Upper lobe of right lung (tissue), 1 donor: ENCODE measurements at regions not wholly inside any gene's neighbourhood (a gene's known extent, or its start where the extent isn't known, plus 50 kb on each side); places are given as distances from the start of the nearest gene placed in this dataset.

Experiments used
- ATAC-seq: fragments of 200-7000 bp; cut with Tn5 transposase; one replicate; pipeline ENCODE4 v1.9.1; 2020; ENCODE audit warnings: mild to moderate bottlenecking, moderate library complexity
- DNase-seq: peaks from one replicate; pipeline ENCODE4 v3.0.0-alpha.2; 2020
- H3K27ac ChIP-seq: fragments of 200-600 bp; one replicate; pipeline ENCODE4 v1.8.0; 2022
- H3K27me3 ChIP-seq: fragments of 200-600 bp; one replicate; pipeline ENCODE4 v1.8.0; 2022; ENCODE audit warnings: mild to moderate bottlenecking
- H3K36me3 ChIP-seq: fragments of 200-600 bp; one replicate; pipeline ENCODE4 v1.8.0; 2022
- H3K4me1 ChIP-seq: fragments of 200-600 bp; one replicate; pipeline ENCODE4 v1.8.0; 2022
- H3K4me3 ChIP-seq: fragments of 200-600 bp; one replicate; pipeline ENCODE4 v1.8.0; 2022; ENCODE audit warnings: mild to moderate bottlenecking
- H3K9me3 ChIP-seq: fragments of 200-600 bp; one replicate; pipeline ENCODE4 v1.8.0; 2022
- intact Hi-C: fragments of 100-400 bp; cut with DNase I; formaldehyde crosslinking; loops from one replicate; pipeline ENCODE4 v1.11.0; 2022
- TF ChIP-seq, protein P1 (sequence below): fragments of 200-600 bp; IDR thresholded peaks from one replicate; pipeline ENCODE4 v1.8.0; 2022; ENCODE audit warnings: antibody characterized with exemption
- donor health status: DM: no; HTN: yes; CAD: no; lungs with severe emphysema.

DNA sequence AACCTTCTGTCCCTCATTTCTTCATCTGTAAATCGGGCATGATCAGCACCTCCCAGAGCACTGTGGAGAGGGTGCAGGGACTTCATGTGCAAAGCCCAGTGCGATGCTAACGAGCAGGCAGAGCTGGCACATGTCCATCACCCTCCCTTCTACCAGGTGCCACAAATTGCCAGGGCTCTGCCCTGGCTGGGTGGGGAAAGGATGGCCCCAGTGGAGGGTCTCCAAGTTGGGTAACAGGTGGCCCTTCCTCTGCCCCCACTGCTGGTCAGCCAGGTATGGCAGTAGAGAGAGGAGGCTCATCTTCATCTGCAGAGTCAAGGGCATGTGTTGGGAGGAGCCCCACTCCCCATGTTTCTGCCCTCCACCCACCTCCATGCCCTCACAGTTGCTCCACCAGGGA lies 61.5 kb upstream of the CDH5 start:
- H3K9me3 ChIP-seq = no peaks in the 10 kb centered on the region
- ATAC-seq (no peak), DNase-seq (no peak)
- H3K4me1 ChIP-seq = no peaks in the 10 kb centered on the region
- no peaks in the 10 kb centered on the region for H3K27me3 ChIP-seq
- no peak overlapping the region for H3K27ac ChIP-seq
- H3K4me3 ChIP-seq = no peak overlapping the region
- intact Hi-C loops = no loop called here
- TF ChIP-seq, protein P1, sequence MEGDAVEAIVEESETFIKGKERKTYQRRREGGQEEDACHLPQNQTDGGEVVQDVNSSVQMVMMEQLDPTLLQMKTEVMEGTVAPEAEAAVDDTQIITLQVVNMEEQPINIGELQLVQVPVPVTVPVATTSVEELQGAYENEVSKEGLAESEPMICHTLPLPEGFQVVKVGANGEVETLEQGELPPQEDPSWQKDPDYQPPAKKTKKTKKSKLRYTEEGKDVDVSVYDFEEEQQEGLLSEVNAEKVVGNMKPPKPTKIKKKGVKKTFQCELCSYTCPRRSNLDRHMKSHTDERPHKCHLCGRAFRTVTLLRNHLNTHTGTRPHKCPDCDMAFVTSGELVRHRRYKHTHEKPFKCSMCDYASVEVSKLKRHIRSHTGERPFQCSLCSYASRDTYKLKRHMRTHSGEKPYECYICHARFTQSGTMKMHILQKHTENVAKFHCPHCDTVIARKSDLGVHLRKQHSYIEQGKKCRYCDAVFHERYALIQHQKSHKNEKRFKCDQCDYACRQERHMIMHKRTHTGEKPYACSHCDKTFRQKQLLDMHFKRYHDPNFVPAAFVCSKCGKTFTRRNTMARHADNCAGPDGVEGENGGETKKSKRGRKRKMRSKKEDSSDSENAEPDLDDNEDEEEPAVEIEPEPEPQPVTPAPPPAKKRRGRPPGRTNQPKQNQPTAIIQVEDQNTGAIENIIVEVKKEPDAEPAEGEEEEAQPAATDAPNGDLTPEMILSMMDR = no peak
- H3K36me3 ChIP-seq = no peaks in the 10 kb centered on the region

DNA sequence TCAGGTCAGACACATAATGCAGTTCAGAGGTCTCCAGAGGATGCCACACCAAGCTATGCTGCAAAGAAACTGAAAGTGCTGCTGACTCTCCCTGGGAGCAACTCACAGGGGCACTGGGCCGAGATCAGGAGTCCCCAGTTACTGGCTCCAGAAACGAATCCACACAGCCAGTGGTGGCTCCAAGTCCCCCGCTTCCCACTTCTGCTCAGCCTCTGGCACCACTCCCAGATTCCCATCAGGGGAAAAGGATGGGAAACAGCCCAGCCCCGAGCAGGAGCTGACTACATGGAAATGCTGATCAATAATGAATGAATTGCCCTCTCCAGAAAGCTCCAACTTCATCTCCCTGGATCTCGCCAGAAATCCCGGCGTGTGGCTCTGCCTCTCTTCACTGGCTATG lies 62.3 kb upstream of the CDH5 start:
- Histone ChIP-seq H3K27ac (no peak overlapping the region), H3K4me3 (no peak overlapping the region), H3K9me3 (no peaks in the 10 kb centered on the region), H3K4me1 (no peaks in the 10 kb centered on the region), H3K27me3 (no peaks in the 10 kb centered on the region), H3K36me3 (no peaks in the 10 kb centered on the region)
- TF ChIP-seq, protein P1 = no peak
- intact Hi-C loops = no loop called here
- DNase-seq (no peak), ATAC-seq (no peak)

- H3K4me1 ChIP-seq = no peaks in the 10 kb centered on the region
- DNase-seq (no peak), ATAC-seq (no peak)
- TF ChIP-seq, protein P1 = no peak
- H3K27me3 ChIP-seq = no peaks in the 10 kb centered on the region
- H3K4me3 ChIP-seq = no peak overlapping the region
- H3K27ac ChIP-seq = no peak overlapping the region
- intact Hi-C loops = no loop called here
- H3K9me3 ChIP-seq = no peaks in the 10 kb centered on the region
- no peaks in the 10 kb centered on the region for H3K36me3 ChIP-seq
Observed at GRCh38 chr16:66300501-66300900, 66.0 kb upstream of the CDH5 start.

- TF ChIP-seq, protein P1 = no peak
- H3K9me3 ChIP-seq = no peaks in the 10 kb centered on the region
- intact Hi-C loops = no loop called here
- H3K27me3 ChIP-seq = no peaks in the 10 kb centered on the region
- no peak overlapping the region for H3K27ac ChIP-seq
- no peak overlapping the region for H3K4me3 ChIP-seq
- H3K36me3 ChIP-seq = no peaks in the 10 kb centered on the region
- ATAC-seq = no peak
- DNase-seq = no peak
- no peaks in the 10 kb centered on the region for H3K4me1 ChIP-seq
Observed at GRCh38 chr16:66300037-66300436, 66.5 kb upstream of the CDH5 start.

- DNase-seq (no peak), ATAC-seq (no peak)
- intact Hi-C loops = no loop called here
- Histone ChIP-seq H3K27me3 (no peaks in the 10 kb centered on the region), H3K27ac (no peak overlapping the region), H3K36me3 (no peaks in the 10 kb centered on the region), H3K4me1 (no peaks in the 10 kb centered on the region), H3K4me3 (no peak overlapping the region), H3K9me3 (no peaks in the 10 kb centered on the region)
- TF ChIP-seq, protein P1 = no peak
Observed at GRCh38 chr16:66299349-66299748, 67.1 kb upstream of the CDH5 start.

DNA sequence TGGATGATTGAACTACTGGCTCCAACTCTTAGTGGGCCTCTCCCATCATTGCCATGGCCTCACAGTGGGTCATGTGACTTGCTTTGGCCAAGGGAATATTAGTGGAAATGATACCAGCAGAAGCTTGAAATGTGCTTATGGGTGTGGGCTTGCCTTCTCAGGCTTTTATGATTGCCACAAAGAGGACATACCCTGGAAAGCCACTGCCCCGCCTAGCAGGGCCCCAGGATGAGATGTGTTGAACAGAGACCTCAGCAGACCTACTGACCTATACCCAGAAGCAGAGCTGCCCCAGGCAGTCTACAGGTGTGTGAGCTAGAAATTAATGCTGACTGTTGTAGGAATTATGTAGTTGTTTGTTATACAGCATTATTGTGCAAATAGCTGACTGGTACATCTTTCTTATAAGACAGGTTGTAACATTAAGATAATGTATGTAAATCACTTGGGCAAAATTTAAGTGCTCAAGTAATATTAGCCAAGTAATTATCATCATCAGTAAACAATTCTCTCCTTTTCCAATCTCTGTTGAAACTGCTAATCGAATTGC lies 67.8 kb upstream of the CDH5 start:
- no peaks in the 10 kb centered on the region for H3K36me3 ChIP-seq
- TF ChIP-seq, protein P1 = no peak
- H3K4me3 ChIP-seq = no peak overlapping the region
- H3K4me1 ChIP-seq = no peaks in the 10 kb centered on the region
- no peaks in the 10 kb centered on the region for H3K27me3 ChIP-seq
- no peak overlapping the region for H3K27ac ChIP-seq
- DNase-seq = no peak
- H3K9me3 ChIP-seq = no peaks in the 10 kb centered on the region
- intact Hi-C loops = no loop called here
- no peak for ATAC-seq
